ENCODE measurements at regions not wholly inside any gene's neighbourhood (a gene's known extent, or its start where the extent isn't known, plus 50 kb on each side); places are given as distances from the start of the nearest gene placed in this dataset.

GRCh38 chr1:5503556-5504363 lies 488.5 kb downstream of the NPHP4 start:
- H3K9me3 Mint-ChIP-seq, result no peaks in the 10 kb centered on the region
- no peak overlapping the region for H3K4me3 Mint-ChIP-seq
- no peaks in the 10 kb centered on the region for H3K36me3 Mint-ChIP-seq
- no peaks in the 10 kb centered on the region for H3K27me3 Mint-ChIP-seq
- H3K4me1 Mint-ChIP-seq, result no peaks in the 10 kb centered on the region
- DNase-seq, result no peak
- no peak overlapping the region for H3K27ac Mint-ChIP-seq

GRCh38 chr1:5502311-5503194 lies 489.7 kb downstream of the NPHP4 start:
- Mint-ChIP-seq H3K4me1 (no peaks in the 10 kb centered on the region), H3K4me3 (no peak overlapping the region), H3K27ac (no peak overlapping the region), H3K9me3 (no peaks in the 10 kb centered on the region), H3K27me3 (no peaks in the 10 kb centered on the region), H3K36me3 (no peaks in the 10 kb centered on the region)
- DNase-seq, result no peak

GRCh38 chr1:5501206-5501930 lies 490.9 kb downstream of the NPHP4 start:
- Mint-ChIP-seq H3K4me1 (no peaks in the 10 kb centered on the region), H3K4me3 (no peak overlapping the region), H3K27ac (no peak overlapping the region), H3K36me3 (no peaks in the 10 kb centered on the region), H3K9me3 (no peaks in the 10 kb centered on the region), H3K27me3 (peaks cover 5% of the 10 kb centered on the region)
- no peak for DNase-seq

GRCh38 chr1:5500541-5500940 lies 491.7 kb downstream of the NPHP4 start:
- Mint-ChIP-seq H3K9me3 (no peaks in the 10 kb centered on the region), H3K36me3 (no peaks in the 10 kb centered on the region), H3K4me1 (no peaks in the 10 kb centered on the region), H3K27ac (no peak overlapping the region), H3K27me3 (peaks cover 5% of the 10 kb centered on the region), H3K4me3 (no peak overlapping the region)
- DNase-seq, result no peak

- no peak overlapping the region for H3K4me3 Mint-ChIP-seq
- H3K27me3 Mint-ChIP-seq, result peaks cover 5% of the 10 kb centered on the region
- DNase-seq, result no peak
- H3K9me3 Mint-ChIP-seq, result no peaks in the 10 kb centered on the region
- no peaks in the 10 kb centered on the region for H3K36me3 Mint-ChIP-seq
- no peaks in the 10 kb centered on the region for H3K4me1 Mint-ChIP-seq
- no peak overlapping the region for H3K27ac Mint-ChIP-seq
Measured at GRCh38 chr1:5497503-5497902, 494.7 kb downstream of the NPHP4 start.

- DNase-seq, result no peak
- no peak overlapping the region for H3K4me3 Mint-ChIP-seq
- peaks cover 5% of the 10 kb centered on the region for H3K27me3 Mint-ChIP-seq
- no peaks in the 10 kb centered on the region for H3K9me3 Mint-ChIP-seq
- no peaks in the 10 kb centered on the region for H3K4me1 Mint-ChIP-seq
- no peaks in the 10 kb centered on the region for H3K36me3 Mint-ChIP-seq
- no peak overlapping the region for H3K27ac Mint-ChIP-seq
Measured at GRCh38 chr1:5495596-5496410, 496.4 kb downstream of the NPHP4 start.

GRCh38 chr1:5494518-5494917 lies 497.7 kb downstream of the NPHP4 start:
- Mint-ChIP-seq H3K9me3 (no peaks in the 10 kb centered on the region), H3K36me3 (no peaks in the 10 kb centered on the region), H3K4me3 (no peak overlapping the region), H3K4me1 (no peaks in the 10 kb centered on the region), H3K27ac (no peak overlapping the region), H3K27me3 (peaks cover 5% of the 10 kb centered on the region)
- no peak for DNase-seq

- H3K36me3 Mint-ChIP-seq, result no peaks in the 10 kb centered on the region
- DNase-seq, result no peak
- no peak overlapping the region for H3K27ac Mint-ChIP-seq
- no peak overlapping the region for H3K4me3 Mint-ChIP-seq
- no peaks in the 10 kb centered on the region for H3K4me1 Mint-ChIP-seq
- no peaks in the 10 kb centered on the region for H3K9me3 Mint-ChIP-seq
- H3K27me3 Mint-ChIP-seq, result peaks cover 5% of the 10 kb centered on the region
Measured at GRCh38 chr1:5493851-5494311, 498.3 kb downstream of the NPHP4 start.

GRCh38 chr1:5493275-5493674 lies 498.9 kb downstream of the NPHP4 start:
- Mint-ChIP-seq H3K36me3 (no peaks in the 10 kb centered on the region), H3K27ac (no peak overlapping the region), H3K4me1 (no peaks in the 10 kb centered on the region), H3K27me3 (peaks cover 5% of the 10 kb centered on the region), H3K9me3 (no peaks in the 10 kb centered on the region), H3K4me3 (no peak overlapping the region)
- no peak for DNase-seq

GRCh38 chr1:5492846-5493245 lies 499.4 kb downstream of the NPHP4 start:
- DNase-seq, result no peak
- no peaks in the 10 kb centered on the region for H3K36me3 Mint-ChIP-seq
- H3K9me3 Mint-ChIP-seq, result no peaks in the 10 kb centered on the region
- peaks cover 5% of the 10 kb centered on the region for H3K27me3 Mint-ChIP-seq
- H3K4me1 Mint-ChIP-seq, result no peaks in the 10 kb centered on the region
- no peak overlapping the region for H3K4me3 Mint-ChIP-seq
- H3K27ac Mint-ChIP-seq, result no peak overlapping the region

GRCh38 chr1:5491207-5491904 lies 500.9 kb downstream of the NPHP4 start:
- H3K9me3 Mint-ChIP-seq, result no peaks in the 10 kb centered on the region
- H3K27ac Mint-ChIP-seq, result no peak overlapping the region
- H3K4me3 Mint-ChIP-seq, result no peak overlapping the region
- no peaks in the 10 kb centered on the region for H3K4me1 Mint-ChIP-seq
- H3K36me3 Mint-ChIP-seq, result no peaks in the 10 kb centered on the region
- DNase-seq, result no peak
- H3K27me3 Mint-ChIP-seq, result no peaks in the 10 kb centered on the region

GRCh38 chr1:5490635-5491034 lies 501.6 kb downstream of the NPHP4 start:
- Mint-ChIP-seq H3K4me1 (no peaks in the 10 kb centered on the region), H3K9me3 (no peaks in the 10 kb centered on the region), H3K27ac (no peak overlapping the region), H3K36me3 (no peaks in the 10 kb centered on the region), H3K27me3 (no peaks in the 10 kb centered on the region), H3K4me3 (no peak overlapping the region)
- no peak for DNase-seq

- no peaks in the 10 kb centered on the region for H3K9me3 Mint-ChIP-seq
- H3K4me3 Mint-ChIP-seq, result no peak overlapping the region
- DNase-seq, result no peak
- H3K27me3 Mint-ChIP-seq, result no peaks in the 10 kb centered on the region
- H3K4me1 Mint-ChIP-seq, result no peaks in the 10 kb centered on the region
- H3K27ac Mint-ChIP-seq, result no peak overlapping the region
- H3K36me3 Mint-ChIP-seq, result no peaks in the 10 kb centered on the region
Measured at GRCh38 chr1:5488448-5488847, 503.8 kb downstream of the NPHP4 start.
